GM13976 (cell line): ENCODE measurements at regions not wholly inside any gene's neighbourhood (a gene's known extent, or its start where the extent isn't known, plus 50 kb on each side); places are given as distances from the start of the nearest gene placed in this dataset.
"Not testable (repeated sequence)": the region's sequence is repeated elsewhere in the genome, so short reads cannot be mapped to it uniquely, and the experiment has no call there.

Experiments used
- DNase-seq: peaks from one replicate; pipeline ENCODE4 v3.0.0; 2012; ENCODE audit warnings: low spot score
- in situ Hi-C: fragments of 300-500 bp; cut with MboI; formaldehyde crosslinking; loops from one replicate; pipeline ENCODE4 v1.12.0; 2022; ENCODE audit warnings: low sequenced_read_pairs, mixed read lengths, inconsistent platforms; ENCODE audit not compliant: unreplicated experiment
- TF ChIP-seq, protein P1 (sequence below): IDR thresholded peaks from 2 replicates; pipeline ENCODE4 v1.5.1; 2012; ENCODE audit warnings: borderline replicate concordance, mild to moderate bottlenecking; ENCODE audit not compliant: insufficient read depth; ENCODE audit errors: extremely low read depth, missing control alignments, control extremely low read depth

DNA sequence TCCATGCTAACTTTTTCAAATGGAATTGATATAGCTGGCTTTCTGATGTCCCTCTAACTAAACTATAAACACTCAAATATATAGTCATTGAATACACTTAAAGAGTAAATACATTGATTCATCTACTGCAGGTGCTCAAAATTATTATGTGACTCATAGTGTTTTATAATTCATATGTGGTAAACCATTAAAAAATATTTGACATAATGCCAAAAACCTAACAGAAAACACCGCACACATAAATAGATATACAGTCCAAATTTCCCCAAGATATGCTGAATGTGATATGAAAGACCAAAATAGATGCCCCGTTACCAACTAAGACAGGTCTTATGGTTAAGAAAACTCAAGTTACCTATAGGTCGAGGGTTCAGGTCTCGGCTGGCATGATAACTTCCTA, 171.7 kb upstream of the SEMA3E start:
- in situ Hi-C loops = no loop called here
- DNase-seq = no peak
- TF ChIP-seq, protein P1, sequence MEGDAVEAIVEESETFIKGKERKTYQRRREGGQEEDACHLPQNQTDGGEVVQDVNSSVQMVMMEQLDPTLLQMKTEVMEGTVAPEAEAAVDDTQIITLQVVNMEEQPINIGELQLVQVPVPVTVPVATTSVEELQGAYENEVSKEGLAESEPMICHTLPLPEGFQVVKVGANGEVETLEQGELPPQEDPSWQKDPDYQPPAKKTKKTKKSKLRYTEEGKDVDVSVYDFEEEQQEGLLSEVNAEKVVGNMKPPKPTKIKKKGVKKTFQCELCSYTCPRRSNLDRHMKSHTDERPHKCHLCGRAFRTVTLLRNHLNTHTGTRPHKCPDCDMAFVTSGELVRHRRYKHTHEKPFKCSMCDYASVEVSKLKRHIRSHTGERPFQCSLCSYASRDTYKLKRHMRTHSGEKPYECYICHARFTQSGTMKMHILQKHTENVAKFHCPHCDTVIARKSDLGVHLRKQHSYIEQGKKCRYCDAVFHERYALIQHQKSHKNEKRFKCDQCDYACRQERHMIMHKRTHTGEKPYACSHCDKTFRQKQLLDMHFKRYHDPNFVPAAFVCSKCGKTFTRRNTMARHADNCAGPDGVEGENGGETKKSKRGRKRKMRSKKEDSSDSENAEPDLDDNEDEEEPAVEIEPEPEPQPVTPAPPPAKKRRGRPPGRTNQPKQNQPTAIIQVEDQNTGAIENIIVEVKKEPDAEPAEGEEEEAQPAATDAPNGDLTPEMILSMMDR = no peak

DNA sequence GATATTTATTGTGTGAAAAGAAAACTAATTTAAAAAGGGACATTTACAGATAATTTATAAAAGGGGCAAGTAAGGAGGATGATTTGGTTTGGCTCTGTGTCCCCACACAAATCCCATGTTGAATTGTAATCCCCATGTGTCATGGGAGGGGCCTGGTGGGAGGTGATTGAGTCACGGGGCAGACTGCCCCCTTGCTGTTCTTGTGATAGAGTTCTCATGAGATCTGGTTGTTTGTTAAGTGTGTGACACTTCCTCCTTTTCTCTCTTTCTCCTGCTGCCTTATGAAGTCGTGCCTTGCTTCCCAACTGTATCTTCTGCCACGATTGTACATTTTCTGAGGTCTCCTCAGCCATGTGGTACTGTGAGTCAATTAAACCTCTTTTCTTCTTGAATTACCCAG, 171.0 kb upstream of the SEMA3E start:
- TF ChIP-seq, protein P1 = no peak
- in situ Hi-C loops = no loop called here
- no peak for DNase-seq

DNA sequence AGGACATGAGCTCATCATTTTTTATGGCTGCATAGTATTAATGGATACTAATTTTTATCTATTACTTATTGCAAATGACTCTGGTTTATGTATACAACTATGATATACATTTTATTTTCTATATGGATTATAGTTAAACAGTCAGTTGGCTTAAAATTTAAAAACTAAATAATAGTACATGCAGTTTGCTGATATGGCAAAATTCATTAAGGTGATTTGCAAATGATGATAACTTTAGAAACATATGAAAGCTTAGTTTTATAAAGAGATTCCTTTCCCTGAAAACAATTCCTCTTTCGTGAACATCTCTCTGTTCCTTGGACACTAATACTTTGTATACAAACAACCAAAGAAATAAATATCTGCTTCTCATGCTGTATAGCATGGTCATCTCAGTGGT, 165.5 kb upstream of the SEMA3E start:
- in situ Hi-C loops = no loop called here
- no peak for DNase-seq
- TF ChIP-seq, protein P1 = no peak

DNA sequence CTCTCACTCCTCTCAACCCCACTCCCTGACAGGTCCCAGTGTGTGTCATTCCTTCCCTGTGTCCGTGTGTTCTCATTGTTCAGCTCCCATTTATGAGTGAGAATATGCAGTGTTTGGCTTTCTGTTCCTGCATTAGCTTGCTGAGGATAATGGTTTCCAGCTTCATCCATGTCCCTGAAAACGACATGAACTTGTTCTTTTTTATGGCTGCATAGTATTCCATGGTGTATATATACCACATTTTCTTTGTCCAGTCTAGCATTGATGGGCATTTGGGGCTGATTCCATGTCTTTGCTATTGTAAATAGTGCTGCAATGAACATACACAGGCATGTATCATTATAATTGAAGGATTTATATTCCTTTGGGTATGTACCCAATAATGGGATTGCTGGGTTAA, 163.6 kb upstream of the SEMA3E start:
- in situ Hi-C loops, DNase-seq: not testable (repeated sequence)

DNA sequence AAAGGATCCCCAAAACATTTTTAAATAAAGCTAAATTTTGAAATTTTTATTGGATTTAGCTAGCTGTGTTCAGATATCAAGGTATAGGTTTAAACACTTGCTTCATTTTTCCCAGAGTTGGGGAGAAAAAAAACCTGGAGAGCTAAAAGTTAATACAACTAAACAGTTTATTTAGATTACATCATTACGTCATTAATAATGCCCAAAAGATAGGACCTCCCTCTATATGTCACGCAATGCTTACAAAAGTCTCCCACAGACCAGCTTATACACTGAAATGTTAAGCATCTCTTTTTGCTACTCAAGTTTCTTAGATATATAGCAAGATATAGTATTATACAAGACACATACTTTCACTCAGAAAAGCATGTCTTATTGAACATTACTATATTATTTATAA, 160.0 kb upstream of the SEMA3E start:
- no peak for DNase-seq
- TF ChIP-seq, protein P1 = no peak
- in situ Hi-C loops = no loop called here

DNA sequence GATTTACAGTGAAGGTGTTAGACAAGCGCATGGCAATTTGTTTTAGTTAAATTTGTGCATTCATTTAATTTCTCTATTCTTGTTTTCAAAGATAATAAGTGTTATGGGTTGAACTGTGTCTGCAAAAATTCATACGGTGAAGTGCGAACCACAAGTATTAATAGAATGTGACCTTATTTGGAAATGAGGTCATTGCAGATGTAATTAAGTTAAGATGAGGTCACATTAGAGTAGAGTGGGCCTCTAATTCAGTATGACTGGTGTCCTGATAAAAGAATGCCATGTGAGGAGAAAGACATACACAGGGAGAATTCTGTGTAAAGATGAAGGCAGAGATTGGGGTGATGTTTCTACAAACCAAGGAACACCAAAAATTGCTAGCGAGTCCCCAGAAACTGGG, 158.8 kb upstream of the SEMA3E start:
- in situ Hi-C loops = no loop called here
- DNase-seq = no peak
- TF ChIP-seq, protein P1 = no peak

DNA sequence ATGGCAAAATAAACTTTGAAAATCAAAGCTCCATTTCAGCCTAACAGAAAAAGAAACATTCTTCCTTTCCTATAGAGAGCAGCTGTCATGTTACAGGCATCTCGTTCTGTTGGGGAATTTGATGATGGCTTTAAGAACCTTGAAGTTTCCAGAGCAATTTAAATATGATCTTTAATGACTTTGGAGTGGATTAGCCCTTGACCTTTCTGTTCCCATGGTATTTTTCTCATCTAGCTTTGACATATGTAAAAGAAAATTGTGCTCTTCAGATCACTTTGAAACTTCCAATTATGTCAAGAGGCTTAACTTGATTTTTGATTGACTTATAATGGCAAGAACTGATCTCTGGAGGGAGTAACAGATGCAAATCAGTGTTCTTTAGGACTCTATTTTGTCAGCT, 157.6 kb upstream of the SEMA3E start:
- no peak for DNase-seq
- TF ChIP-seq, protein P1 = no peak
- in situ Hi-C loops = no loop called here
